Jurkat, Clone E6-1 (cell line): ENCODE measurements at regions not wholly inside any gene's neighbourhood (a gene's known extent, or its start where the extent isn't known, plus 50 kb on each side); places are given as distances from the start of the nearest gene placed in this dataset.

Experiments
- DNase-seq: peaks from one replicate; pipeline ENCODE4 v3.0.0-alpha.2; 2011; ENCODE audit warnings: low read depth, low spot score
- H3K4me3 ChIP-seq: 2 replicates; pipeline ENCODE4 v1.5.1; 2011; ENCODE audit warnings: mild to moderate bottlenecking, low read length, control low read depth, moderate library complexity

DNA sequence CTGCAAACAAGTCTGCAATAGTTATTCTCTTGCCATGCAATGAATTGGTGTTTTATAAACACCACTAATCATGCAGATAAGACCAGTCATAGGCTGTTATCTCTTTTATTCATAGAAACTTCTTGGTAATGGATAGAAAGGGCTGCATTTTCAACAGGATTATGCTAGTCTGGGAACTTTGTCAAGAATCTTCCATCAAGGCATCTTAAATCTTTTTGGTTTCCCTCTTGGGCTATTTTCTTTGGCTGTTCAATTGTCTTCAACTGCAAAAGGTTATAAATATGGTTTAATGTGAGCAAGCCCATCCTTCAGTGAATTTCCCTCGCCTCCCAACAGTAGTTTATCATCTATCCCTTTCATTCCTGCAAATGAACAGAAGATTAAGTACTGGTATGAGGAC, 59.0 kb upstream of the MINAR1 start:
- DNase-seq: no peak
- H3K4me3 ChIP-seq: no peak overlapping the region

DNA sequence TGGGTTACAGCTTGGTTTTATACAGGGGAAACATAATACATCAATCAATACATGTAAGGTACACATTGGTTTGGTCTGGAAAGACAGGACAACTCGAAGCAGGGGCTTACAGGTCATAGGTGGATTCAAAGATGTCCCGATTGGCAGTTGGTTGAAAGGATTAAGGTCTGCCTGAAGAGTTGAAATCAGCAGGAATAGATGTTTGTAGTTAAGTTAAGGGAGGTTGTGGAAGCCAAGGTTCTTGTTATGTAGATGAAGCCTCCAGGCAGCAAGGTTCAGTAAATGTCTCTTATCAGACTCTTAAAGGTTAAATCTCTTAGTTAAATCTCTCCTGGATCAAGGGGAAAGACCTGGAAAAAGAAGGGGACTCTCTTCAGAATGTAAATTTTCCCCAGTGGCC, 58.4 kb upstream of the MINAR1 start:
- DNase-seq: no peak
- no peak overlapping the region for H3K4me3 ChIP-seq

DNA sequence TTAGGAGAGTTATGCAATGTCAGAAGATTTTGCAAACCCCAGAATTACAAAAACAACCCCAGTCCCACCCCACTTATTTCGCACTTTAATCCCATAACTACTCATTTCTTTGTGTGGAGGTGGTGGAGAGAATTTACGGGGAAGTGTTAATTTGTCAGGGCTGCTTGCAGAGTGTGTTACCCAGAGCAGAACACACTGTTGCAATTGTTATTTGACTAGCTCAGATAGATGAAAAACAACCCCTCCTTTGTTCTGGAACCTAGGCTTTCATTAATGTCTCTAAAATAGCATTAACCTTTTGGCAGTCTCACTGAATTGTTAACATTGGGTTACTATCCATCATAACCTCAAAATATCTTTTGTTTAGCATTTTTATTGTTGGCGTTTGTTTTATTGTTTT, 55.8 kb upstream of the MINAR1 start:
- no peak overlapping the region for H3K4me3 ChIP-seq
- DNase-seq: no peak

DNA sequence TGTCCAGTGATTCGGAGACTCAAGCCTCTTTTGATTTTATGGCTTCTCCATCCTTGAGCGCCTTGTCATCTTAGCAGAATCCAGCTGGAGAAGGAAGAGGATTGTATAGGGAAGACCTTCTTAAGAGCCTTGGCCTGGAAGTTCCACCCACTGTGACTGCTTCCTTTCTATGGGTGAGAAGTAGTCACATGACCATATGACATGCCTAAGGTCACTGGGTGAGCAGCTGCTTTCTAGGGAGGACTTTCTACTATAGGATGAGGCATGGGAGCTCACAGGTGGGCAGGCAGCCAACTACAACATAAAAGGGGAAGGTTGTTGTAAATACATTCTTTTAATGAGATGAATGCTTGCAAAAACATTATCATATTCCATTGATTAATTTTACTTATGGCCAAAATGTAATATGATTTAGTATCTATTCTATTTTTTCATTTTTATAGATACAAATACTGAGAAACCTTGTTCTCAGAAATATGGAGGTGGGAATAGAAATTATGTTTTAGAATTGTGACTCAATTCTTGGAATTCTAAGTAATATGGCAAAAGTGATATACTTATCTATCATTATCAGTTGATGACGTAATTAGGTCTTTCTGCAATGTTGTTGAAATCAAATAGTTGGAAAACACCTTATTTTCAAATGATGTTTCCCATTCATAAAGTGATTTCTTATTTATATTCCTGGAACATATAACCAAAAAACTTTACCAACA, 53.6 kb upstream of the MINAR1 start:
- no peak for DNase-seq

DNA sequence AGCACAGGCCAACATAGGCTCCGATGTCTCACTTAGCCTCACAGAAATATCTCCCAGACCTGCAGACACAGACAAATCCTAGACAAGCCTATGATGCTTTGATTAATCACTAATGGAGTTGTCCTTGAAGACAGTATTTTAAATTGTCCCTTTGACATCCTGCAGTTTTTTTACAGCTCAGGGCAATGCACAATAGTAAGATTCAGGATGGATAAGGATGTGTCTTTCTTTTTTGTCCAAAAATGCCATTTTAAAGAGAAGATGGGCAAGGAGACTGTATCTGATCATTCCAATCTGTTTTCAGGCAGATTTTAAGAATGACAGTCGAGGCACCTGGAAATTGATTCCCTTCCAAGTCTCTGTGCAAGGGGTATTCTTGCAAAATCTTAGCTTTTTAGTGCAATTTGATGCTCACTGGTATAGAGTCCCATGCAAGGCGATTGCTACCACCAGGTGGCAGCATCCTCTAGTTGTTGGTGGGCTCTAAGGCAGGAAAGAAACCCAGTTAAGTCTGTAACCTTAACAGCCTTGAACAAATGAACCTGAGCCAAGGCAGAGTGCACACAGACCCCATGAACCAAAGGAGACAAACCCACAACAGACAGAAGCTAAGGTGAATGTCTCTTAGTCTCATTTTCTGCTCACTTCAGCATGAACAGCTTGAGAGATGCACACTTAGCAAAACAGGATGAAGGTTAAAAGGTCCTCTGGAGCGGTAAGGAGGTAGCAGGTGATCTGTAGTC, 51.2 kb upstream of the MINAR1 start:
- no peak overlapping the region for H3K4me3 ChIP-seq
- DNase-seq: peak; percentile 80

More for the DNA sequence above, 53.6 kb upstream of the MINAR1 start:
- no peak overlapping the region for H3K4me3 ChIP-seq

DNA sequence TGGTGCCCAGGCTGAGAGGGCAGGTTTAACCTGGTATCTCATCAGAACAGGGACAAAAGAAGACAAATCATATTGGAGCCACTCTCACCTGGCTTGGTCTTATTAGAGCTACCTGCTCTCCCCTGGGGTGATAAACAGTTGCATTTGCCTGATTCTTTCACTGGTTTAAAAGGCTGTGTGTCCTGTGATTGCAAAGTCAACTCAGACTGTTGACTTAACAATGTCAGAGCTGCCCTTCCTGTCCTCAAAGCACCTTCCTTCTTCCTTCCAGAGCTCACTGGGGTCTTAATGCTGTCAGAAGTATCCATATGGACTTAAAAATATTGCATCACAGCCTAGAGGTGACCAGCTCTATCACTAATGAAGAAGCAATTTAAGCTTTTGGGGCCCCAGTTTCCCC, 50.5 kb upstream of the MINAR1 start:
- no peak overlapping the region for H3K4me3 ChIP-seq
- DNase-seq: no peak
